ENCODE measurements at regions not wholly inside any gene's neighbourhood (a gene's known extent, or its start where the extent isn't known, plus 50 kb on each side); places are given as distances from the start of the nearest gene placed in this dataset.

- Mint-ChIP-seq H3K27ac (ENCODE audit: low read depth, unreplicated experiment) (no peak overlapping the region), H3K4me1 (ENCODE audit: insufficient read depth, unreplicated experiment) (peaks cover 27% of the 10 kb centered on the region), H3K27me3 (ENCODE audit: insufficient read depth, unreplicated experiment) (no peaks in the 10 kb centered on the region), H3K36me3 (ENCODE audit: insufficient read depth, unreplicated experiment) (peaks cover 5% of the 10 kb centered on the region), H3K9me3 (ENCODE audit: unreplicated experiment) (no peaks in the 10 kb centered on the region), H3K4me3 (ENCODE audit: unreplicated experiment) (no peak overlapping the region)
- intact Hi-C loops (cut with micrococcal nuclease): no loop called here
- ChIA-PET CTCF (no interaction called here), POLR2A (interaction anchor here (1.0 kb wide), 1 partner anchor 56 kb away, joined by 3 read pairs; no protein-coding TSS in a partner anchor)
- TF ChIP-seq CTCF (IDR thresholded peaks at IDR 0.05; ENCODE audit: unreplicated experiment): no peak
- DNase-seq (ENCODE audit: unreplicated experiment): no peak
- BruUV-seq (replicated peaks): no TSS peak
Observed at GRCh38 chr9:108160706-108161355, 671.3 kb upstream of the KLF4 start.

GRCh38 chr9:108160039-108160438 is 670.5 kb upstream of the KLF4 start:
- CTCF ChIA-PET: no interaction called here
- no peak for DNase-seq (ENCODE audit: unreplicated experiment)
- Mint-ChIP-seq H3K4me1 (ENCODE audit: insufficient read depth, unreplicated experiment) (peaks cover 27% of the 10 kb centered on the region), H3K9me3 (ENCODE audit: unreplicated experiment) (no peaks in the 10 kb centered on the region), H3K27ac (ENCODE audit: low read depth, unreplicated experiment) (no peak overlapping the region), H3K4me3 (ENCODE audit: unreplicated experiment) (no peak overlapping the region), H3K27me3 (ENCODE audit: insufficient read depth, unreplicated experiment) (no peaks in the 10 kb centered on the region), H3K36me3 (ENCODE audit: insufficient read depth, unreplicated experiment) (peaks cover 5% of the 10 kb centered on the region)
- no TSS peak for BruUV-seq (replicated peaks)
- TF ChIP-seq CTCF (IDR thresholded peaks at IDR 0.05; ENCODE audit: unreplicated experiment): no peak
- POLR2A ChIA-PET: no interaction called here
- intact Hi-C loops (cut with micrococcal nuclease): no loop called here

GRCh38 chr9:108158236-108158995 is 668.8 kb upstream of the KLF4 start:
- no TSS peak for BruUV-seq (replicated peaks)
- Mint-ChIP-seq H3K4me3 (ENCODE audit: unreplicated experiment) (no peak overlapping the region), H3K27me3 (ENCODE audit: insufficient read depth, unreplicated experiment) (no peaks in the 10 kb centered on the region), H3K4me1 (ENCODE audit: insufficient read depth, unreplicated experiment) (peaks cover 18% of the 10 kb centered on the region), H3K27ac (ENCODE audit: low read depth, unreplicated experiment) (no peak overlapping the region), H3K9me3 (ENCODE audit: unreplicated experiment) (no peaks in the 10 kb centered on the region), H3K36me3 (ENCODE audit: insufficient read depth, unreplicated experiment) (peaks cover 5% of the 10 kb centered on the region)
- ChIA-PET POLR2A (no interaction called here), CTCF (no interaction called here)
- TF ChIP-seq CTCF (IDR thresholded peaks at IDR 0.05; ENCODE audit: unreplicated experiment): no peak
- intact Hi-C loops (cut with micrococcal nuclease): no loop called here
- no peak for DNase-seq (ENCODE audit: unreplicated experiment)

GRCh38 chr9:108156270-108156998 is 666.9 kb upstream of the KLF4 start:
- POLR2A ChIA-PET: no interaction called here
- TF ChIP-seq CTCF (IDR thresholded peaks at IDR 0.05; ENCODE audit: unreplicated experiment): no peak
- intact Hi-C loops (cut with micrococcal nuclease): no loop called here
- BruUV-seq (replicated peaks): no TSS peak
- Mint-ChIP-seq H3K4me1 (ENCODE audit: insufficient read depth, unreplicated experiment) (peaks cover 16% of the 10 kb centered on the region), H3K9me3 (ENCODE audit: unreplicated experiment) (no peaks in the 10 kb centered on the region), H3K36me3 (ENCODE audit: insufficient read depth, unreplicated experiment) (peaks cover 5% of the 10 kb centered on the region), H3K4me3 (ENCODE audit: unreplicated experiment) (peak overlapping the region; percentile 2), H3K27ac (ENCODE audit: low read depth, unreplicated experiment) (peak overlapping the region; percentile 18), H3K27me3 (ENCODE audit: insufficient read depth, unreplicated experiment) (no peaks in the 10 kb centered on the region)
- peak; percentile 59 for DNase-seq (ENCODE audit: unreplicated experiment)
- CTCF ChIA-PET: no interaction called here
